ENCODE measurements at regions not wholly inside any gene's neighbourhood (a gene's known extent, or its start where the extent isn't known, plus 50 kb on each side); places are given as distances from the start of the nearest gene placed in this dataset.
"Not testable (repeated sequence)": the region's sequence is repeated elsewhere in the genome, so short reads cannot be mapped to it uniquely, and the experiment has no call there.

GRCh38 chr6:66103354-66103753 lies 396.3 kb upstream of the EYS start:
- ChIA-PET POLR2A (no interaction called here), CTCF (no interaction called here)
- TF ChIP-seq CTBP1 (IDR thresholded peaks at IDR 0.05; ENCODE audit: borderline replicate concordance) (no peak), NFRKB (IDR thresholded peaks at IDR 0.05) (no peak)
- no peak for DNase-seq (ENCODE audit: extremely low spot score)

GRCh38 chr6:66096679-66097078 lies 389.7 kb upstream of the EYS start:
- CTCF ChIA-PET: no interaction called here
- no peak for DNase-seq (ENCODE audit: extremely low spot score)
- TF ChIP-seq LEF1 (IDR thresholded peaks at IDR 0.05; ENCODE audit: borderline replicate concordance): no peak
- no peak for TF ChIP-seq CTBP1 (IDR thresholded peaks at IDR 0.05; ENCODE audit: borderline replicate concordance)
- TF ChIP-seq SUZ12 (IDR thresholded peaks at IDR 0.05): no peak
- no peak for TF ChIP-seq HDGF (IDR thresholded peaks at IDR 0.05; ENCODE audit: borderline replicate concordance)
- TF ChIP-seq SP1 (IDR thresholded peaks at IDR 0.05): no peak
- no peak for TF ChIP-seq FOXA1 (IDR thresholded peaks at IDR 0.05)
- no peak for TF ChIP-seq BHLHE40 (IDR thresholded peaks at IDR 0.05; ENCODE audit: borderline replicate concordance)
- no peak for TF ChIP-seq TARDBP (IDR thresholded peaks at IDR 0.05)
- POLR2A ChIA-PET: no interaction called here

GRCh38 chr6:66094615-66095014 lies 387.6 kb upstream of the EYS start:
- POLR2A ChIA-PET: no interaction called here
- no peak for TF ChIP-seq ELF4 (IDR thresholded peaks at IDR 0.05)
- no peak for TF ChIP-seq PKNOX1 (IDR thresholded peaks at IDR 0.05)
- no peak for TF ChIP-seq FOXA1 (IDR thresholded peaks at IDR 0.05)
- no peak for TF ChIP-seq BHLHE40 (IDR thresholded peaks at IDR 0.05; ENCODE audit: borderline replicate concordance)
- no peak for TF ChIP-seq CTBP1 (IDR thresholded peaks at IDR 0.05; ENCODE audit: borderline replicate concordance)
- DNase-seq (ENCODE audit: extremely low spot score): no peak
- CTCF ChIA-PET: no interaction called here

- CTCF ChIA-PET; POLR2A ChIA-PET; DNase-seq (ENCODE audit: extremely low spot score): not testable (repeated sequence)
Observed at GRCh38 chr6:66092306-66092705, 385.3 kb upstream of the EYS start.

GRCh38 chr6:66086532-66086931 lies 379.5 kb upstream of the EYS start:
- ChIA-PET CTCF (no interaction called here), POLR2A (no interaction called here)
- no peak for TF ChIP-seq NFRKB (IDR thresholded peaks at IDR 0.05)
- no peak for TF ChIP-seq ELF4 (IDR thresholded peaks at IDR 0.05)
- TF ChIP-seq SP1 (IDR thresholded peaks at IDR 0.05): no peak
- no peak for TF ChIP-seq L3MBTL2 (conservative IDR thresholded peaks at IDR 0.05)
- TF ChIP-seq FOXM1 (IDR thresholded peaks at IDR 0.05; ENCODE audit: borderline replicate concordance): no peak
- no peak for TF ChIP-seq HDGF (IDR thresholded peaks at IDR 0.05; ENCODE audit: borderline replicate concordance)
- TF ChIP-seq CTBP1 (IDR thresholded peaks at IDR 0.05; ENCODE audit: borderline replicate concordance): no peak
- TF ChIP-seq FOXK2 (IDR thresholded peaks at IDR 0.05): no peak
- TF ChIP-seq ZNF384 (IDR thresholded peaks at IDR 0.05): no peak
- TF ChIP-seq ARNT (IDR thresholded peaks at IDR 0.05): no peak
- no peak for TF ChIP-seq PKNOX1 (IDR thresholded peaks at IDR 0.05)
- no peak for TF ChIP-seq LEF1 (IDR thresholded peaks at IDR 0.05; ENCODE audit: borderline replicate concordance)
- no peak for TF ChIP-seq FOXA1 (IDR thresholded peaks at IDR 0.05)
- TF ChIP-seq BHLHE40 (IDR thresholded peaks at IDR 0.05; ENCODE audit: borderline replicate concordance): no peak
- TF ChIP-seq TARDBP (IDR thresholded peaks at IDR 0.05): no peak
- no peak for DNase-seq (ENCODE audit: extremely low spot score)

GRCh38 chr6:66082914-66083313 lies 375.9 kb upstream of the EYS start:
- no peak for TF ChIP-seq ELF4 (IDR thresholded peaks at IDR 0.05)
- CTCF ChIA-PET: no interaction called here
- POLR2A ChIA-PET: no interaction called here
- no peak for DNase-seq (ENCODE audit: extremely low spot score)

- ChIA-PET CTCF (no interaction called here), POLR2A (no interaction called here)
- TF ChIP-seq ARNT (IDR thresholded peaks at IDR 0.05) (no peak), HDGF (IDR thresholded peaks at IDR 0.05; ENCODE audit: borderline replicate concordance) (no peak), TARDBP (IDR thresholded peaks at IDR 0.05) (no peak), BHLHE40 (IDR thresholded peaks at IDR 0.05; ENCODE audit: borderline replicate concordance) (no peak), NFRKB (IDR thresholded peaks at IDR 0.05) (no peak), FOXM1 (IDR thresholded peaks at IDR 0.05; ENCODE audit: borderline replicate concordance) (no peak), CTBP1 (IDR thresholded peaks at IDR 0.05; ENCODE audit: borderline replicate concordance) (no peak), ELF4 (IDR thresholded peaks at IDR 0.05) (no peak)
- DNase-seq (ENCODE audit: extremely low spot score): no peak
Observed at GRCh38 chr6:66068907-66069306, 361.9 kb upstream of the EYS start.

- POLR2A ChIA-PET: no interaction called here
- CTCF ChIA-PET: no interaction called here
- TF ChIP-seq SUZ12 (IDR thresholded peaks at IDR 0.05) (no peak), FOXA1 (IDR thresholded peaks at IDR 0.05) (no peak), NFRKB (IDR thresholded peaks at IDR 0.05) (no peak), LEF1 (IDR thresholded peaks at IDR 0.05; ENCODE audit: borderline replicate concordance) (no peak), HDGF (IDR thresholded peaks at IDR 0.05; ENCODE audit: borderline replicate concordance) (no peak), ZNF384 (IDR thresholded peaks at IDR 0.05) (no peak), L3MBTL2 (conservative IDR thresholded peaks at IDR 0.05) (no peak), SP1 (IDR thresholded peaks at IDR 0.05) (no peak), BHLHE40 (IDR thresholded peaks at IDR 0.05; ENCODE audit: borderline replicate concordance) (no peak), PKNOX1 (IDR thresholded peaks at IDR 0.05) (no peak), CTBP1 (IDR thresholded peaks at IDR 0.05; ENCODE audit: borderline replicate concordance) (no peak), ARNT (IDR thresholded peaks at IDR 0.05) (no peak), TARDBP (IDR thresholded peaks at IDR 0.05) (no peak), ELF4 (IDR thresholded peaks at IDR 0.05) (no peak), FOXK2 (IDR thresholded peaks at IDR 0.05) (no peak), FOXM1 (IDR thresholded peaks at IDR 0.05; ENCODE audit: borderline replicate concordance) (no peak)
- no peak for DNase-seq (ENCODE audit: extremely low spot score)
Observed at GRCh38 chr6:66068033-66068432, 361.0 kb upstream of the EYS start.
